ENCODE measurements at regions not wholly inside any gene's neighbourhood (a gene's known extent, or its start where the extent isn't known, plus 50 kb on each side); places are given as distances from the start of the nearest gene placed in this dataset.
"Not testable (repeated sequence)": the region's sequence is repeated elsewhere in the genome, so short reads cannot be mapped to it uniquely, and the experiment has no call there.

DNA sequence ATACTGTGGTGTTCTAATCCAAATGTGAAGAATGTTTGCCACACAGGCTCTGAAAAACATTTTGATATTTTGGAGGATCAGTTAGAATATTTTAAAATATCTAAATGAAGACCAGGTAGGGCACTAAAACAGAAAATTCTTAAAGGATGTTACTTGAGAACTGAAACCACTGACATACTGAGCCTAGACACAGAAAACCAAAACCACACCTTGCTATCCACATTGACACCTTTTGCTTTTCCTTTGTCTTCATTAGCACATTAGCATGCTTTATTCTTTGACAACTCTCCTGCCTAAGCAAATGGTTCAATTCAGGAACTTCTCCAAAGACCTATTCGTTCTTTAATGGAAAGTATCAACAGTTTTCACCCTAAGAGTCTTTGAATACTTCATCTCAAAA, 835.9 kb upstream of the GRM7 start:
- no peak for TF ChIP-seq ZNF496 (CRISPR knock-in tag; IDR thresholded peaks at IDR 0.05; ENCODE audit: insufficient replicate concordance)
- H3K9me3 ChIP-seq (ENCODE audit: low read length) = peaks cover 91% of the 10 kb centered on the region
- FAIRE-seq (no peak), ATAC-seq (no peak), DNase-seq (ENCODE audit: low spot score) (no peak)
- no peak overlapping the region for H3K27ac ChIP-seq (ENCODE audit: extremely low read length, insufficient read depth, low read length)
- no peaks in the 10 kb centered on the region for H4K20me1 ChIP-seq (ENCODE audit: insufficient read depth, low read length)
- 3% methylated on average over 1 of the region's 1 CpG for WGBS (ENCODE audit: low lambda C conversion rate)
- no peak overlapping the region for H3K4me3 ChIP-seq (replicated peaks in 1 of 3; ENCODE audit: insufficient read depth in 1 of 3, low read depth in 2 of 3, low read length in 3 of 3)
- no peak overlapping the region for H3K4me2 ChIP-seq (ENCODE audit: low read depth, low read length)
- in situ Hi-C loops (cut with HindIII; ENCODE audit: extremely low pct_ligation_motif_present, low pct_unique_long_range_greater_than_20kb) = no loop called here
- H3K4me1 ChIP-seq (ENCODE audit: insufficient read depth, low read length) = no peaks in the 10 kb centered on the region
- CTCF ChIA-PET (ENCODE audit: low intra/inter-chr PET ratio, low total read pairs) = no interaction called here
- H3K79me2 ChIP-seq (ENCODE audit: insufficient read depth, low read length) = no peaks in the 10 kb centered on the region
- intact Hi-C loops (cut with micrococcal nuclease; ENCODE audit: unreplicated experiment) = no loop called here
- H2AFZ ChIP-seq (ENCODE audit: low read length) = no peak overlapping the region
- no peak overlapping the region for H3K9ac ChIP-seq (ENCODE audit: insufficient read depth, low read depth, low read length)
- H3K36me3 ChIP-seq (replicated peaks in 1 of 2; ENCODE audit: control insufficient read depth in 1 of 2, insufficient read depth in 2 of 2, low read length in 2 of 2) = no peaks in the 10 kb centered on the region
- BruUV-seq (replicated peaks) = no TSS peak
- H3K27me3 ChIP-seq (ENCODE audit: control insufficient read depth in 1 of 2, insufficient read depth in 2 of 2, low read length in 2 of 2) = no peaks in the 10 kb centered on the region
- POLR2A ChIA-PET = no interaction called here

DNA sequence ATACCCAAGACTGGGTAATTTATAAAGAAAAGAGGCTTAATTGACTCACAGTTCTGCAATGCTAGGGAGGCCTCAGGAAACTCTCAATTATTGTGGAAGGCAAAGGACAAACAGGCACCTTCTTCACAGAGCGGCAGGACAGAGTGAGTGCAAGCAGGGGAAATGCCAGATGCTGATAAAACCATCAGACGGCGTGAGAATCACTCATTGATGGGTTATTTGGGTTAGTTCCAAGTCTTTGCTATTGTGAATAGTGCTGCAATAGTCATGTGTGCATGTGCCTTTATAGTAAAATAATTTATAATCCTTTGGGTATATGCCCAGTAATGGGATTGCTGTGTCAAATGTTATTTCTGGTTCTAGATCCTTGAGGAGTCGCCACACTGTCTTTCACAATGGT, 830.3 kb upstream of the GRM7 start:
- not testable (repeated sequence) for H3K9ac ChIP-seq (ENCODE audit: insufficient read depth, low read depth, low read length)

GRCh38 chr3:6035626-6036025, 825.3 kb upstream of the GRM7 start:
- Histone ChIP-seq H3K27ac (ENCODE audit: extremely low read length, insufficient read depth, low read length) (no peak overlapping the region), H4K20me1 (ENCODE audit: insufficient read depth, low read length) (no peaks in the 10 kb centered on the region), H3K4me3 (replicated peaks in 1 of 3; ENCODE audit: insufficient read depth in 1 of 3, low read depth in 2 of 3, low read length in 3 of 3) (no peak overlapping the region), H3K27me3 (ENCODE audit: control insufficient read depth in 1 of 2, insufficient read depth in 2 of 2, low read length in 2 of 2) (no peaks in the 10 kb centered on the region), H3K36me3 (replicated peaks in 1 of 2; ENCODE audit: control insufficient read depth in 1 of 2, insufficient read depth in 2 of 2, low read length in 2 of 2) (no peaks in the 10 kb centered on the region), H3K79me2 (ENCODE audit: insufficient read depth, low read length) (no peaks in the 10 kb centered on the region), H3K9ac (ENCODE audit: insufficient read depth, low read depth, low read length) (no peak overlapping the region), H2AFZ (ENCODE audit: low read length) (no peak overlapping the region), H3K4me1 (ENCODE audit: insufficient read depth, low read length) (no peaks in the 10 kb centered on the region), H3K9me3 (ENCODE audit: low read length) (peaks cover 100% of the 10 kb centered on the region), H3K4me2 (ENCODE audit: low read depth, low read length) (no peak overlapping the region)
- DNase-seq (ENCODE audit: low spot score) (no peak), ATAC-seq (no peak), FAIRE-seq (no peak)
- intact Hi-C loops (cut with micrococcal nuclease; ENCODE audit: unreplicated experiment) (no loop called here), in situ Hi-C loops (cut with HindIII; ENCODE audit: extremely low pct_ligation_motif_present, low pct_unique_long_range_greater_than_20kb) (no loop called here)
- ChIA-PET CTCF (ENCODE audit: low intra/inter-chr PET ratio, low total read pairs) (no interaction called here), POLR2A (no interaction called here)
- BruUV-seq (replicated peaks) = no TSS peak
- WGBS (ENCODE audit: low lambda C conversion rate) = no CpG with 5 or more reads among the region's 6 CpGs
- no peak for TF ChIP-seq REL (CRISPR knock-in tag; conservative IDR thresholded peaks at IDR 0.05)
- no peak for TF ChIP-seq MED1 (CRISPR knock-in tag; IDR thresholded peaks at IDR 0.05)
- TF ChIP-seq, protein P1, sequence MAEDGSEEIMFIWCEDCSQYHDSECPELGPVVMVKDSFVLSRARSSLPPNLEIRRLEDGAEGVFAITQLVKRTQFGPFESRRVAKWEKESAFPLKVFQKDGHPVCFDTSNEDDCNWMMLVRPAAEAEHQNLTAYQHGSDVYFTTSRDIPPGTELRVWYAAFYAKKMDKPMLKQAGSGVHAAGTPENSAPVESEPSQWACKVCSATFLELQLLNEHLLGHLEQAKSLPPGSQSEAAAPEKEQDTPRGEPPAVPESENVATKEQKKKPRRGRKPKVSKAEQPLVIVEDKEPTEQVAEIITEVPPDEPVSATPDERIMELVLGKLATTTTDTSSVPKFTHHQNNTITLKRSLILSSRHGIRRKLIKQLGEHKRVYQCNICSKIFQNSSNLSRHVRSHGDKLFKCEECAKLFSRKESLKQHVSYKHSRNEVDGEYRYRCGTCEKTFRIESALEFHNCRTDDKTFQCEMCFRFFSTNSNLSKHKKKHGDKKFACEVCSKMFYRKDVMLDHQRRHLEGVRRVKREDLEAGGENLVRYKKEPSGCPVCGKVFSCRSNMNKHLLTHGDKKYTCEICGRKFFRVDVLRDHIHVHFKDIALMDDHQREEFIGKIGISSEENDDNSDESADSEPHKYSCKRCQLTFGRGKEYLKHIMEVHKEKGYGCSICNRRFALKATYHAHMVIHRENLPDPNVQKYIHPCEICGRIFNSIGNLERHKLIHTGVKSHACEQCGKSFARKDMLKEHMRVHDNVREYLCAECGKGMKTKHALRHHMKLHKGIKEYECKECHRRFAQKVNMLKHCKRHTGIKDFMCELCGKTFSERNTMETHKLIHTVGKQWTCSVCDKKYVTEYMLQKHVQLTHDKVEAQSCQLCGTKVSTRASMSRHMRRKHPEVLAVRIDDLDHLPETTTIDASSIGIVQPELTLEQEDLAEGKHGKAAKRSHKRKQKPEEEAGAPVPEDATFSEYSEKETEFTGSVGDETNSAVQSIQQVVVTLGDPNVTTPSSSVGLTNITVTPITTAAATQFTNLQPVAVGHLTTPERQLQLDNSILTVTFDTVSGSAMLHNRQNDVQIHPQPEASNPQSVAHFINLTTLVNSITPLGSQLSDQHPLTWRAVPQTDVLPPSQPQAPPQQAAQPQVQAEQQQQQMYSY (CRISPR knock-in tag; IDR thresholded peaks at IDR 0.05) = no peak
- no peak for TF ChIP-seq HES4 (CRISPR knock-in tag; IDR thresholded peaks at IDR 0.05; ENCODE audit: borderline replicate concordance)
- TF ChIP-seq ZFP36L2 (CRISPR knock-in tag; IDR thresholded peaks at IDR 0.05) = no peak
- TF ChIP-seq RBM22 (optimal IDR thresholded peaks at IDR 0.05; ENCODE audit: low read length) = no peak
- no peak for TF ChIP-seq ZBTB43 (CRISPR knock-in tag; conservative IDR thresholded peaks at IDR 0.05)

More for the DNA sequence above, 830.3 kb upstream of the GRM7 start:
- POLR2A ChIA-PET; H3K4me2 ChIP-seq (ENCODE audit: low read depth, low read length); H2AFZ ChIP-seq (ENCODE audit: low read length); CTCF ChIA-PET (ENCODE audit: low intra/inter-chr PET ratio, low total read pairs); BruUV-seq (replicated peaks); FAIRE-seq; H3K4me3 ChIP-seq (replicated peaks in 1 of 3; ENCODE audit: insufficient read depth in 1 of 3, low read depth in 2 of 3, low read length in 3 of 3); in situ Hi-C loops (cut with HindIII; ENCODE audit: extremely low pct_ligation_motif_present, low pct_unique_long_range_greater_than_20kb); H3K27me3 ChIP-seq (ENCODE audit: control insufficient read depth in 1 of 2, insufficient read depth in 2 of 2, low read length in 2 of 2); H3K4me1 ChIP-seq (ENCODE audit: insufficient read depth, low read length); ATAC-seq; H3K27ac ChIP-seq (ENCODE audit: extremely low read length, insufficient read depth, low read length); H4K20me1 ChIP-seq (ENCODE audit: insufficient read depth, low read length); intact Hi-C loops (cut with micrococcal nuclease; ENCODE audit: unreplicated experiment); H3K36me3 ChIP-seq (replicated peaks in 1 of 2; ENCODE audit: control insufficient read depth in 1 of 2, insufficient read depth in 2 of 2, low read length in 2 of 2); DNase-seq (ENCODE audit: low spot score); H3K79me2 ChIP-seq (ENCODE audit: insufficient read depth, low read length): not testable (repeated sequence)
- 30% methylated on average over 4 of the region's 4 CpGs for WGBS (ENCODE audit: low lambda C conversion rate)
- peaks cover 97% of the 10 kb centered on the region for H3K9me3 ChIP-seq (ENCODE audit: low read length)
